Stimulated activated naive CD8-positive, alpha-beta T cell treated with anti-CD3 and anti-CD28 coated beads, Interleukin-15, Interleukin-2, amounts not matched to agents 100 U/mL and 50 U/mL, for 24 hours (primary cell): ENCODE measurements at regions not wholly inside any gene's neighbourhood (a gene's known extent, or its start where the extent isn't known, plus 50 kb on each side); places are given as distances from the start of the nearest gene placed in this dataset.
A peak's percentile ranks its signal among the peaks of the same experiment; 100 is the strongest.
"Not testable (repeated sequence)": the region's sequence is repeated elsewhere in the genome, so short reads cannot be mapped to it uniquely, and the experiment has no call there.

ENCODE experiments used
- ATAC-seq: fragments of 150-1000 bp; cut with Tn5 transposase; one replicate; pipeline ENCODE4 v1.10.0; 2021
- DNase-seq: peaks from one replicate; pipeline ENCODE4 v3.0.0; 2021

DNA sequence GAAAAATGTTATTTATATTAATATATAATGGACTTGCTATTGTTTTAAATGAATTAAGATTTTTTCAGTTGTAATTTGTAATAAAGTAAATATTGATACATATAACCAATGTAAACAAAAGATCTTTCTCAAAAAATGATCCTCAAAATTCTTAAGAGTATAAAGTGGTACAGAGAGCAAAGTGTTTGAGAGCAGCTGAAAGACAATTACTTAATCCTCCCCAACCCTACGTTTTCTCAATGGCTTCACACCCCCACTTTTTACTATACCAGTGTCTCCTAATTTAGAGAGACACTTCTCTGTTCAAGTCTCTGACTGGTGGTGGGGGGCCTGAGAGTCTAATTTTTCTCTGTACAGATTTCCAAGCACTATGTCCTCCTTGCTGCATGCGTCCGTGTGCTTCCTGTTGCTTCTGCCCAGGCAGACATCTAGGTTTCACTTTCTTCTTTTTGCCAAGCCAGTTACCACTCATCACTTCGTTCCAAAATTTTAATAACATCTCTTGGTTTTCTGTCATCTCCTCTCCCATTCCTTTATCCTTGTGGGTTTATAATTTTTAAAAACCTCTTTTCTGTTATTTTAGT is 276.3 kb upstream of the DNAJC19 start:
- ATAC-seq (no peak), DNase-seq (no peak)

DNA sequence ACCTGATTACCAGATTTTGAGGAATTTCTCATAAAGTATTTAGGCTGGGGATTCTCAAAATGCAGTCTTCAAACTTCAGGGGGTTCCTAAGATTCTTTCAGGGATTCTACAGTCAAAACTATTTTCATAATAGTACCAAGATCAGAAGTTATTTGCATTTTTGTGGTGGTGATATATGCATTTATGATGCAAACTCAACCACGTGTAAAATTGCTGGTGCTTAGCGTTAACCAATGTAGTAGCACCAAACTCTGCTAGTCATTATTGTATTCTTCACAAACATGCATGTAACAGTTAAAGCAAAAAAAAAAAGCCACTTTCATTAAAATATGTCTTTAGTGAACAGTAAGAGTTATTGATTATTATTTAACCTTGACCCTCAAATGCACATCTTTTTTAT is 274.9 kb upstream of the DNAJC19 start:
- DNase-seq, result no peak
- no peak for ATAC-seq

DNA sequence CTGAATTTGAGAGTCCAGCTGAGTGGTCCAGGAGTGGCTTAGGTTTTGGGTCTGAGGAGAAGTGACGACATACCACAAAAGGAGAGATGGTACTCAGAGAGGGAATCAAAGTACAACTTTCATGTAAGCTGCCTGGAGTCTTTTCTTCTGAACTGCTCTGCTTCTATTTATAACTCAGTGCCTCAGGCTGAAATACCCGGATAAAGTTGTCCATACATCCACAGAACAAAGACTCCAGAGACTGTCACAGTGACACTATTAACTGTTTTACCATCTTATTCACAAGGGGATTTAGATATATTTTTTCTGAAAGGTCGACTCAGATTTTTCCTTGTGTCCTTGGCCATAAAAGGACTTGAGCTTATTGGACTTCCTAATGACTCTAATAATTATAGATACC is 264.3 kb upstream of the DNAJC19 start:
- ATAC-seq, result no peak

DNA sequence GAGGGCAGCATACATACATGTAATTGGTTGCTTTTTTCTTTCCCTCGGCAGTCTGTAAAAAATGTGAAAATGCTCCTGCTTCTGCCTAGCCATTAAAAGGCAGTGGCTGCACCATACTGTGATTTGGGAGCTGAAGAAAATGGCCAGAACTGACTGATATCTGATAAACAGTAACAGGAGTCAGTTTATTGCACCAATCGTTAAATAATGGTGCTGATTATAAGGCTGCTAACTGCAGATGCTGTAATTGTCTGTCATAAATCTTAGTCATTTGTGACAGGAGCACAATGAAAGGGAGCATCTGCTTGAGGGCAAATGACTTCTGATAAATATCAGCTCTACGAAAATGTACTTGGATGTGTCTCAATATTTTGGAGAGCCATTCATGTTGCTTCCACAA is 263.1 kb upstream of the DNAJC19 start:
- no peak for ATAC-seq

More for the DNA sequence above, 264.3 kb upstream of the DNAJC19 start:
- DNase-seq, result no peak

DNA sequence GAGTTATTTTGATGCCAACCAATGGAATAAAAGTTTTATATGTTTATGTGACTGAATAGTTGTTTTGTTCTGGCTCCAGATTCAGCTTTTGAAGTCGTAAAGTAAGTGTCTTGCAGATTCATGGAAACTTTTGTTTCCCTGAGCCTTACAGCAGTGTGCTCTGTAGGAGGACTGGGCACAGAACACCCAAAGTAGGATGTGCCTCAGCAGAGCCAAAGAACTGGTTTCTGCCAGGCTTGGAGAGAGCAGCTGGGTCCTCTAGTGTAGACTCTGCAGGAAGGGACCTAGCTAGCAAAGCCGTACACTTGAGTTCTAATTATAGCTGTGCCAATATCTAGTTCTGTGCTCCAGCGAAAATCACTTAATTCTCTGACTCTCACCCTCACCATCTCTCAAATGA is 261.2 kb upstream of the DNAJC19 start:
- ATAC-seq, result no peak
- DNase-seq, result no peak

More for the DNA sequence above, 263.1 kb upstream of the DNAJC19 start:
- no peak for DNase-seq

DNA sequence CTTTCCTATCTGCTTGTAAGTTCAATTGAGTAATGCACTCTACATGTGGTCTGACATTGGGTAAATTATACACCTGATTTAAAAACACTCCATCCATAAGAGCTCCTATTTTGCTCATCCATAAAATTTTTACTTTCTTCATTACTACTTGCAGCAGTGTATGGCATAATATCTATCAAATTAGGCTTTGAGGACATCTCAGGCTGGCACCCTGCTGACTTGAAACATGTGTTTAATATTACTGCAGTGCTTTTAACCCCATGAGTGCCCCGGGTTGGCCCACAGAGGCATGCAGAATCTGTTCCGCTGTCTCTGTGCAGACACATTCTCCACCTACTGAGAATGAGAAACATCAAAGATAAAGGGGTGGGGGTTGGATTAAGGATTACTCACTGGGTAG is 249.9 kb upstream of the DNAJC19 start:
- no peak for DNase-seq
- ATAC-seq, result no peak

DNA sequence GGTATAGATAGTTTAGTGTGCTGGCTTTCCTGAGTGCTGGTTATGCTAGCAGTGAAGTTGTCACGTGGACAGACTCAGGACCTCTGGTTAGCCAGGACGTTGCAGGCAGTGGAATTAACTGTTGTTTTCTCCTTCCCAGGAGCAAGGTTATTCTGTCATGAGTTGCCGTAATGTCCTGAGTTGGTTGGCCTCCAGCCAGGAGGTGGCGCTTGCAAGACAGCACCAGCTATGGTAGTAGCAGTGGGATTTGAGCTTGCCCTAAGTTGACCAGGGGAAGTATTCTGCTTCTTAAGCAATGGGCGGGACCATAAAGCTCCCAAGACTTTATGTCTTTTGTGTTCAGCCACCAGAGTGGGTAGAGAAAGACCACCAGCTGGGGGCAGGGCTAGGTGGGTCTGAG is 240.7 kb upstream of the DNAJC19 start:
- DNase-seq, result no peak
- no peak for ATAC-seq

DNA sequence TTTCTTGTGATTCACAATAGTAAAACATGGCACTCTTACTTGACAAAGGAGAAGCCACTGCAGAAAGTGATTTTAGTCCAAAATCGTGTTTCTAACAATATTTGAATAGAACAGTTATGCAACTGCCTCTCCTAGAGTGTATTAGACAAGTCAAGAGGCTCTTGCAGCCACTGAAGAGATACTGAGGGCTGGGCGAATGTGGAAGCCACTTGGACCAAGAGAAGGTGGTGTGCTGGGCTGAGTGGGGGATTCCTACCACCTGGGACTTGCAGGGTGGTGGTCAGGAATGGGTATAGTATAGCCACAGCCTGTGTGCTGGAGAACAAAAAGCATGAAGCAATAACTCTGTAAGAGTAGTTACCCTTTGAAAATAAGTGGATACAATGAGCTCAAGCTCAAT is 223.8 kb upstream of the DNAJC19 start:
- DNase-seq (no peak), ATAC-seq (no peak)

DNA sequence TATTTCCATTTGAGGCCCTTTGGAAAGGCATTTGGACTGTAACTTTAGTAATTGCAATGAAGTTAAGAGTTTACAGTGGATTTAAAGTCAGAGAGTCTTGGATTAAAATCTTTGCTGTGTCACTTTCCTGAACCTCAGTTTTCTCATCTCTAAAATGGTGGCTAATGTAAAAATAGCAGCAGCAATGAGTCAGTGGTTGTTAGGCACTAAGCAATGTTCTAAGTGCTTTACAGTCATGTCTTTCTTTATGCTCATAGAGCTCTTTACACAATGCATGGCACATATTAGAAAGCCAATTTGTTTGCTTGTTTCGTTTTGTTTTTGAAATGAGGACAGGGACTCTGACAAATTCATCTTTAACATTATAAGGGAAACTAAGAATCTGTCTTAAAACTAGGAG is 222.7 kb upstream of the DNAJC19 start:
- no peak for ATAC-seq

DNA sequence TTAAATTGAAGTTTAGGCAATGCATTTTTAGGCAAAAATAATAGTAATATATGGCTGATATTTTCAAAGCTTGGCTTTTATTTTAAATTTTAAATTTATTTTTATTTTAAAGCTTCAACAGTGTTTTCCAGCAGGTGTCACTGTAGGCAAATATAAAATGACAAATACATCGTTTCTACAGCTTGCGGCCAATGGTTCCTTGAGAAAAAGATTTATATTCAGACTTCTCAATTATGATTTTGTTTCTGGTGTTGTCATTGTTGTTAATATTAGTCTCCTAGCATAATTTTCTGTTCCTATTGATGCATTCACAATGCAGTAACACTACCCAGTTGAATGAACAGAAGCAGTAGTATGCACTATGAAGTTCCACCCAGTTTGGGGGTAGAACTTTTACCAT is 220.7 kb upstream of the DNAJC19 start:
- ATAC-seq (no peak), DNase-seq (no peak)

More for the DNA sequence above, 222.7 kb upstream of the DNAJC19 start:
- DNase-seq, result no peak

DNA sequence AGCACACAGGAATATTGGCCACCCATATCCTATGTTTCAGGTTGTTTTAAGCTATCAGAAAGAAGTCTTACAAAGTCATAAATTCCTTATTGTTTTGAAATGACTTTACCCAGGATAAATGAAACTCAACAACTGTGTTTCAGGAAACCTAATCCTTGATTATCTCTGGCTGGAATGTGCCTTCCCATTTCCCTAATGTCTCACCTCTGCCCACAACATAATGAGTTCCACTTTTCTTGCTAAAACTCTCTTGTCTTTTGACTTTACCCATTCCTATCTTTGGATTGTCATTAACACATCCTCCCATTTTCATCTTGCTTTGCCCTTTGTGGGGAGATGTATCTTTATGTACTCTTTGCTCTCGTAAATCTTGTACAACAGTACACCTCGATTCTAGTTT is 200.0 kb upstream of the DNAJC19 start:
- DNase-seq, result no peak
- no peak for ATAC-seq

DNA sequence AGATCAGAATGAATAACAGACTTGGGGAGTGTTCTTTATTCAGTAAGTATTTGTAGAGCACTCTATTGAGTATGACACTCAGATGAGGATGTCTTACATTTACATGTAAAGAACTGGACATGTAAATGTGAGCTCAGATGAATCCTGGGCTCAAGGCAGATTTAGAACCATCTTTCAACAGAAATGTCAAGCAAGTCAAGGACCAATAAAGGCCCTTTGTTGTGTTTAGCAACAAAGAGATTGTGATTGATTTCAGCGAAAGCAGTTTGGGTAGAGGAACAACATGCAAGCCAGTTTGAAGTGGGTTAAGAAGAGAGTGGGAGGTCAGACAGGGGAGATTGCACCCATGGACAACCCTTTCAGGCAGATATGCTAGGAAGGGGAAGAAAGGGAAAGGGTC is 194.2 kb upstream of the DNAJC19 start:
- ATAC-seq (no peak), DNase-seq (no peak)

DNA sequence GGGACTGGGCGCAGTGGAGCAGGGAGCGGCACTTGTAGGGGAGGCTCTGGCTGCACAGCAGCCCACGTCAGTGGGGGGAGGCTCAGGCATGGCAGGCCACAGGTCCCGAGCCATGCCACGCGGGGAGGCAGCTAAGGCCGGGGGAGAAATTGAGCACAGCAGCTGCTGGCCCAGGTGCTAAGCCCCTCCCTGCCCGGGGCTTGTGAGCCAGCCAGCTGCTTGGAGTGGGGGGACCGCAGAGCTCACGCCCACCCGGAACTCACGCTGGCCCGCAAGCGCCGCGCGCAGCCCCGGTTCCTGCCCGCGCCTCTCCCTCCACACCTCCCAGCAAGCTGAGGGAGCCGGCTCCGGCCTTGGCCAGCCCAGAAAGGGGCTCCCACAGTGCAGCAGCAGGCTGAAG is 193.5 kb upstream of the DNAJC19 start:
- DNase-seq, ATAC-seq: not testable (repeated sequence)

DNA sequence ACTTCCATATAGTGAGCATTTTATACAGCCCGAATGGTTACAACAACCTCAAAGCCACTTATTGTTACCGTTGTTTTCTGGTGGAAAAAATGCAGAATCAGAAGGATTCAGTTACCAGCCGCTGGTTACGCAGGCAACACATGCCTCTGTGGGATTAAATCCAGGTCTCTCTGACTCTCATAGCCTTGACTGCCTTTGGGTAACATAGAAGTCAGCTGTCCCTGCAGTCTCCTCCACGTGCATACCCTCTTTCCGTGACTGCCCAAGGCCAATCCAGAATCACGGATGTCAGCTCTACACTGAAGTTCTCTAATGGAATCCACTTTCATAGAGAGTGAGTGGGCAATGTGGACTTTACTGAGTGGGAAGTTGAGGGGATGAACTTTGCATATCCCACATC is 189.5 kb upstream of the DNAJC19 start:
- DNase-seq, result no peak
- no peak for ATAC-seq

DNA sequence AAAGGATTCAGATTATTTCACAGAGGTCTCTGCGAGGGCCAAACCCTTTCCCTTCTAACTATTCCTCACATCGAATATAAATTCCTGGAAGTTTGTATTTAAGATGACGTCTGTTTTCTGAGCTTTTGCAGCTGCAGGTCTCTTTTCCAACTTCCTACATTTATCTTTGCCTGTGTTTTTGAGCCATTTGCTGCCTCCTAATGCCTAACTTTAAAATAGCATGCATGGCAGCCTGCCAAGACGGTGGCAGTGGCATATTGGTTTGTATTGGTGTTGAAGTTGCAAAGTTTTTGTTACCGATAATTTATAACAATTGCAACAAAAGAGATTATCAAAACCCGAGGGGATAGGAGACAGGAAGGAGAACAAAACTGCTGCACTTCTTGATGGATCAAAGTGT is 187.1 kb upstream of the DNAJC19 start:
- no peak for ATAC-seq
- DNase-seq, result peak; percentile 39

DNA sequence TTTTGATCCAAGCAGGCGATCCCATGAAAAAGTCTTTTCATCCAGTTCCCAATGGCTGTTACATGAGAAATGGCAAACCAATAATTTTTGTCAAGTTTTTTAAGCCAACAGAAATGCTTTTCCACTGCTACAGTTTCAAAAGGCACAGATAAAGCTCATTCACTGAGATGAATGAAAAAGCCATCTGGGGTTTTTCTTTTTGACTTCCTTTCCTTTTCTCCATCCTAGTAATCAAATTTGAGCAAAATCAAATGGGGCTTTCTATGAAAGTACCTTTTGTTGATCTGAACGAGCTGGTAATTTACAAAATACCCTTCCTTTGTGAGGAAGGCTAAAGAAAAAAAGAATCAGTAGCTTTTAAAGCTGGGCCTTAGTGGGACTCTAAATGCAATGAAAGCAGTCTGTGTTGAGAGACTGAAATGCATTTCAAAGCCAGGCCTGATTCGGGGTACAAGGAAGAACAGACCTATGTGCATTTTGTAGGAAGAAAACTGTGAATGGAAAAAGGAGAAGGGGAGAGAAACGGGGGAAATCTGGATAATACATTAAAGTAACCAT is 185.2 kb upstream of the DNAJC19 start:
- DNase-seq (no peak), ATAC-seq (no peak)

DNA sequence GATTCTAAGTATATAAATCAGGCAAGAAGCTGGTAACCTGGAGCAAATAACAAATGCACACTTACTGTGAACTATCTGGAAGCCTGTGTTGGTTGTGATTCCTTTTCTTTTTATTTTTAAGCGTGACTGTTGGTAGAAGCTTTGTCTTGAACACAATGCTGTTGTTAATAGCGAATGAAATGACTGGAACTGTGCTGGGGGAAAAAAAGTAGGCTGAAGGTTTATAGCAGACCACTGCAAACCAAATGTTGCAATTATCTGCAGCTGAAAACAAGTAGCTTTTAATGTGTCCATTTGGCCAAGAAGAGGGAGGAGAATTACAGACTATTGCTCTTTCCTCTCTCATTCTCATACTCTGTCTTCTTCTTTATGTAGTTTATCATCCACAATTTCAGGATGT is 184.5 kb upstream of the DNAJC19 start:
- no peak for DNase-seq
- no peak for ATAC-seq

DNA sequence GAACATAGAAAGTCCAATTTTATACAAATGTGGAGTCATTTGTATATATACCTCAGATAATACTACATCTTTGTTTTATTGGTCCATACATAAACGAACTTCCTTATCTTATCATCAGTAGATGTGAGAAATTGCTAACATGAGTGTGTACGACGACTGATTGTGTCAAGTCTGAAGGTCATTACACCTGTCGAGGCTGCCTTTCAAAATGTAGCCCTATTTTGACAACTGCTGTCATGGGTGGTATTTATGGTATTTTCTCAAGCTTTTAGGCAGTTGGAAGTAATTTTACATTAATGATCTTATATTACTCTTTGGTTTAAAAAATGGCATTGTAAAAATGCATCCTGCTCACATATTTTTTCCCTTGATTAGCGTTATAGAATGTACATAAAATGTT is 183.7 kb upstream of the DNAJC19 start:
- no peak for DNase-seq
- no peak for ATAC-seq

DNA sequence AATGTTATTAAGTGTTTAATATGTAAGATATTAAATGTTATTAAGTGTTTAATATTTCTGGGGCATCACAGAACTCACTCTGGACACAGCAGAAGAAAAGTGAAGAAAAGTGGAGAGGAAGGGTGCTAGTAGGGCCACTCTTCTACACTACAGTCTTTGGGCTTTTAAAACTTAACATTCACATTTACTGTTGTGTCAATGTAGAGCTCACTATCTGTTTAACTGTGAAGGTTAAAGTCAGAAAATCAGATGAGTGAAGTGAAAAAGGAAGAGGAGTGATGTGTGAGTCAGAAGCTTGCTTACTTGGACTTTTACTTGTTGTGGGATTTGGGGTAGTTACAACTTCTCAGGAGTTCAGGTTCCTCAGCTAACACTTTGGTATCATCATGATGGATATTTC is 145.3 kb upstream of the DNAJC19 start:
- no peak for ATAC-seq
- no peak for DNase-seq

DNA sequence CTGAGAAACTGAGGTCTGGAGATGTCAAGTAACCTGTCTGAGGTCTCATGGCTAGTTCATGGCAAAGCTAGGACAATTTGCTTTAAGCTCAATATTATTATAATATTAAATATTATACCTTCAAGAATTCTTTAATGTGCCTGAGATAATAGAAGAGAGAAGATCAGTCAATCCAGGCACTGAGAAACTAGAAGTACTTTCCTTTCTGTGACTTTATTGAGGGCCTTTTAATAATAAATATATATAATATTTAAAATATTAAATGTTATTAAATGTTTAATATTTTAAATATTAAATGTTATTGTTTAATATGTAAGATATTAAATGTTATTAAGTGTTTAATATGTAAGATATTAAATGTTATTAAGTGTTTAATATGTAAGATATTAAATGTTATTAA is 144.3 kb upstream of the DNAJC19 start:
- DNase-seq, result no peak
- ATAC-seq, result no peak

DNA sequence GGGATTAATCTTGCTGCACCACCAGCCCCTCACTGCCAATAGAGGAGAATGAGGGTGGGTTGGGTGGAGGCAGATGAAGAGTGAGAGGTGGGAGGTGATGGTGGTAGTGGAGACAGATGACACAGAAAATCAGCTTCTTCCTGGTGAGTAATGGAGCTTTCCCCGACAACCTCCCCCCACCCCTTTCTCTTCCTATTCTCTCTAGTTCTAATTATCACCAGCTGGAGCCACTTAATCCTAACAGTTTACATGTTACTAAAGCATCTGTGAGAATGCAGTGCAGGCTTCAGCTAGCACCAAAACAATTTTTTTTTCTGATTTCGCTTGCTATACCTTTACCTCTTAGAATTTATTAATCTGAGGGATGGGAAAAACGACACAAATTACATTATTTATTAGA is 116.1 kb upstream of the DNAJC19 start:
- DNase-seq (no peak), ATAC-seq (no peak)

DNA sequence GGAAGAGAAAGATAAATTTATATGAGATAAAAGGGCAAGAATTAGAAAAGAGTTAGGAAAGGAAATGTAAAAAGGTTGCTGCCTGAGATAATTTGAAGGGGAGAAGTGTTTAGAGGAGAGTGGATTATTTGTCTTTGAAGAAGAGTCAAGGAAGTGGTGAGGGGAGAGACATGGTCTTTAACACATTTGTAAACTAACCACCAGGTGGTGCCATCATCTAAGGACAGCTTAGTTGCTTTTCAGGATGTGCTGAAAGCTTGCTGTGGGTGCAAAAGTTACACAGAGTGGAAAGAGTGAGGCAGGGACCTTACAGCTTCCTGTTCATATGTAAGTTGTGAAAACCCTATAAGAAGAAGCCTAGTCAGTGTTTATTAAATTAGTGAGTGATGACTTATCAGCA is 114.1 kb upstream of the DNAJC19 start:
- ATAC-seq (no peak), DNase-seq (peak; percentile 8)

DNA sequence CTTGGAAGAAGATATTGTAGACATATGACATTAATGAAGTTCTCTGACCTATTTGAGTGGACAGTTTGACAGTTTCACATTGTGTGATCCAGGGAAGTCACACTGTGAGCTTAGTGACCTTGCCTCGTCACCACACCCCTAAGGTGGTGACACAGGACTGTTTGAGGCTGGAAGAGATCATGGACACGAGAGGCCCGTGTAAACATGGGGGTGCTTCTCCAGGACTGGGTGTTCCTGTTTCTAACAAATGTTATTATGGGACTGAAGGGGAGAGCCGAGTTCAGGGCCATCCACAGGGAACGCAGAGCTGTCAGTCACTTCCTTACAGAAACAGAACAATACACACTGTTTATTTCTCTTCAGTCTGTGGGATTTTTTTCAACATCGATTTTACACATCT is 96.5 kb upstream of the DNAJC19 start:
- no peak for DNase-seq
- ATAC-seq, result no peak

DNA sequence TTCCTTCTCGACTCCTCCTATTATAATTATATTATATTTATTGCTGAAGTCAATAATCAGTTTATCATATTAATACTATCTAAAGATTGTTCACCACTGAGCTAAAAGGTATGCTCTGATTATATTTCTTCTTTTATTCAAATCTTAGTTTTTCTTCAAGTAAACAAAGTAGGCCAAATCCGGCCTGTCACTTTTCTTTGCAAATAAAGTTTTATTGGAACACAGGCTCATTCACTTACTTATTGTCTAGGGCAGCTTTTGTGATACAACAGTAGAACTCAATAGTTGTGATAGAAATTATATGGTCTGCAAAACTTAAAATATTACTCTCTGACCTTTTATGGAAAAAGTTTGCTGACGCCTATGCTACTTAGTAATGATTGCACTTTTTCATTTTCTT is 92.4 kb upstream of the DNAJC19 start:
- ATAC-seq, result no peak
- DNase-seq, result no peak

DNA sequence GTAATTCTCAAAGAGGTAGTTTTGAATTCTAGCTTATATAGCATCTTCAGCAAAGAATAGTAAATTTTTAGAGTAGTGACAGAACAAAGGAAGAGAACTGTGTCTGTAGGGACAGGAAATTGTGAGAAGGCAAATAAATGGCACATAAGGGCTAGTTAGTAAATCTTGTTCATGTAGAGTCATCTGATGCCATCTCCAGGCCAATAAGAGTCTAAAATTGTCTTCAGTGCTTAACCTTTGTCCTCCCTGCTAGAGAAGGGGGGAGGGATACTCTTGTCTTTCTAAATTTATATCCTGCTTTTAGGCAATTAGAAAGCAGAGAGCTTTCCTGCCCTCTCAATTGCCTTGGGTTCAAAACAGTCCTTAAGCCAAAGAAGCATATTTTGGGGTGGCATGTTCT is 87.0 kb upstream of the DNAJC19 start:
- no peak for DNase-seq
- ATAC-seq, result no peak
